Testis (tissue), 2 donors: ENCODE measurements at regions not wholly inside any gene's neighbourhood (a gene's known extent, or its start where the extent isn't known, plus 50 kb on each side); places are given as distances from the start of the nearest gene placed in this dataset.

Source experiments
- POLR2A ChIP-seq: fragments of 450-650 bp; IDR thresholded peaks from one replicate; pipeline ENCODE4 v1.6.1; 2017; ENCODE audit warnings: antibody characterized with exemption, mild to moderate bottlenecking, moderate library complexity
- TF ChIP-seq, protein P1 (sequence below), 3 experiments: fragments of 450-650 bp in 2 of 3; fragments of 200-600 bp in 1 of 3; sonication (generic) in 1 of 3; IDR thresholded peaks; one replicate each; pipeline ENCODE4 v1.5.1; 2016 to 2019; ENCODE audit warnings: antibody characterized with exemption in 3 of 3, mild to moderate bottlenecking in 2 of 3, moderate library complexity in 1 of 3

DNA sequence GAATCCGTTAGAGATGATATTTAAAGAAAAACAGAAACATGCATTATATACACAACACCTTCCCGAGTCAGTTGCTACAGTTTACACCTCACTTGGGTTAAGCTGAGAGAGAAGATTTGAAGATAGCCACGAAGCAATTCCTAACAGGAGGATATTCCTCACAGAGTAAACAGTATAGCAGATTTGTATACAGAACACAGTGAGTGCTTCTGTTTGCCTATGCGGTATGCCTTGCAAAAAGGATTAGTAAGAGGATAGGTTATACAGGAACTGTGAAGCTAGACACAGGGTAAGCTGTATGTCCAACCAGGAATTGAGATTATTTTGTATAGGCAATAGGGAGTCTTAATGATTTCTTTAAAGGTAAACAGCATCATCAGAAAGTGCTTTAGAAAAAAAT, 471.8 kb downstream of the LIG4 start:
- TF ChIP-seq, protein P1, sequence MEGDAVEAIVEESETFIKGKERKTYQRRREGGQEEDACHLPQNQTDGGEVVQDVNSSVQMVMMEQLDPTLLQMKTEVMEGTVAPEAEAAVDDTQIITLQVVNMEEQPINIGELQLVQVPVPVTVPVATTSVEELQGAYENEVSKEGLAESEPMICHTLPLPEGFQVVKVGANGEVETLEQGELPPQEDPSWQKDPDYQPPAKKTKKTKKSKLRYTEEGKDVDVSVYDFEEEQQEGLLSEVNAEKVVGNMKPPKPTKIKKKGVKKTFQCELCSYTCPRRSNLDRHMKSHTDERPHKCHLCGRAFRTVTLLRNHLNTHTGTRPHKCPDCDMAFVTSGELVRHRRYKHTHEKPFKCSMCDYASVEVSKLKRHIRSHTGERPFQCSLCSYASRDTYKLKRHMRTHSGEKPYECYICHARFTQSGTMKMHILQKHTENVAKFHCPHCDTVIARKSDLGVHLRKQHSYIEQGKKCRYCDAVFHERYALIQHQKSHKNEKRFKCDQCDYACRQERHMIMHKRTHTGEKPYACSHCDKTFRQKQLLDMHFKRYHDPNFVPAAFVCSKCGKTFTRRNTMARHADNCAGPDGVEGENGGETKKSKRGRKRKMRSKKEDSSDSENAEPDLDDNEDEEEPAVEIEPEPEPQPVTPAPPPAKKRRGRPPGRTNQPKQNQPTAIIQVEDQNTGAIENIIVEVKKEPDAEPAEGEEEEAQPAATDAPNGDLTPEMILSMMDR (IDR thresholded peaks at IDR 0.05): no peak
- TF ChIP-seq POLR2A: no peak
